Vagina (tissue), 2 donors: ENCODE measurements at regions not wholly inside any gene's neighbourhood (a gene's known extent, or its start where the extent isn't known, plus 50 kb on each side); places are given as distances from the start of the nearest gene placed in this dataset.
"Not testable (repeated sequence)": the region's sequence is repeated elsewhere in the genome, so short reads cannot be mapped to it uniquely, and the experiment has no call there.

Experiments used
- POLR2A ChIP-seq, 2 donors: fragments of 450-650 bp; IDR thresholded peaks; one replicate each; pipeline ENCODE4 v1.6.1; 2017; ENCODE audit warnings: antibody characterized with exemption in 2 of 2, mild to moderate bottlenecking in 2 of 2, moderate library complexity in 2 of 2
- TF ChIP-seq, protein P1 (sequence below), 3 experiments: fragments of 450-650 bp in 2 of 3; fragments of 200-600 bp in 1 of 3; sonication (generic) in 1 of 3; IDR thresholded peaks; one replicate each; pipeline ENCODE4 v1.5.1; 2017 to 2019; ENCODE audit warnings: antibody characterized with exemption in 3 of 3, mild to moderate bottlenecking in 2 of 3, moderate library complexity in 2 of 3

DNA sequence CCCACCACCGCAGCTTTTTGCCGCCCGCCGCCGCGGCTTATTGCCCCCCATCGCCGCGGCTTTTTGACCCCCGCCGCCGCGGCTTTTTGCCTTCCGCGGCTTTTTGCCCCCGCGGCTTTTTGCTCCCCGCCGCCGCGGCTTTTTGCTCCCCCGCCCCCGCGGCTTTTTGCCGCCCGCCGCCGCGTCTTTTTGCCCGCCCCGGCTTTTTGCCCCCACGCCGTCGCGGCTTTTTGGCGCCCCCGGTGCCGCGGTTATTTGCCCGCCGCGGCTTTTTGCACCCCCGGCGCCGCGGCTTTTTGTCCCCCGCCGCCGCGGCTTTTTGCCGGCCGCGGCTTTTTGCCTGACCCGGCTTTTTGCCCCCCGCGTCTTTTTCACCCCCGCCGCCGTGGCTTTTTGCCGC lies 3061.8 kb upstream of the TEKT4 start:
- TF ChIP-seq, protein P1, sequence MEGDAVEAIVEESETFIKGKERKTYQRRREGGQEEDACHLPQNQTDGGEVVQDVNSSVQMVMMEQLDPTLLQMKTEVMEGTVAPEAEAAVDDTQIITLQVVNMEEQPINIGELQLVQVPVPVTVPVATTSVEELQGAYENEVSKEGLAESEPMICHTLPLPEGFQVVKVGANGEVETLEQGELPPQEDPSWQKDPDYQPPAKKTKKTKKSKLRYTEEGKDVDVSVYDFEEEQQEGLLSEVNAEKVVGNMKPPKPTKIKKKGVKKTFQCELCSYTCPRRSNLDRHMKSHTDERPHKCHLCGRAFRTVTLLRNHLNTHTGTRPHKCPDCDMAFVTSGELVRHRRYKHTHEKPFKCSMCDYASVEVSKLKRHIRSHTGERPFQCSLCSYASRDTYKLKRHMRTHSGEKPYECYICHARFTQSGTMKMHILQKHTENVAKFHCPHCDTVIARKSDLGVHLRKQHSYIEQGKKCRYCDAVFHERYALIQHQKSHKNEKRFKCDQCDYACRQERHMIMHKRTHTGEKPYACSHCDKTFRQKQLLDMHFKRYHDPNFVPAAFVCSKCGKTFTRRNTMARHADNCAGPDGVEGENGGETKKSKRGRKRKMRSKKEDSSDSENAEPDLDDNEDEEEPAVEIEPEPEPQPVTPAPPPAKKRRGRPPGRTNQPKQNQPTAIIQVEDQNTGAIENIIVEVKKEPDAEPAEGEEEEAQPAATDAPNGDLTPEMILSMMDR (IDR thresholded peaks at IDR 0.05), result not testable (repeated sequence)
- TF ChIP-seq POLR2A (IDR thresholded peaks at IDR 0.05), result not testable (repeated sequence)
